HG03575 (cell line): ENCODE measurements at regions not wholly inside any gene's neighbourhood (a gene's known extent, or its start where the extent isn't known, plus 50 kb on each side); places are given as distances from the start of the nearest gene placed in this dataset.
A peak's percentile ranks its signal among the peaks of the same experiment; 100 is the strongest.

Experiments
- ATAC-seq: cut with Tn5 transposase; IDR thresholded peaks from one replicate; pipeline ENCODE4 v1.9.1; 2021; ENCODE audit not compliant: unreplicated experiment, insufficient number of reproducible peaks, low FRiP score; ENCODE audit errors: extremely low read depth

DNA sequence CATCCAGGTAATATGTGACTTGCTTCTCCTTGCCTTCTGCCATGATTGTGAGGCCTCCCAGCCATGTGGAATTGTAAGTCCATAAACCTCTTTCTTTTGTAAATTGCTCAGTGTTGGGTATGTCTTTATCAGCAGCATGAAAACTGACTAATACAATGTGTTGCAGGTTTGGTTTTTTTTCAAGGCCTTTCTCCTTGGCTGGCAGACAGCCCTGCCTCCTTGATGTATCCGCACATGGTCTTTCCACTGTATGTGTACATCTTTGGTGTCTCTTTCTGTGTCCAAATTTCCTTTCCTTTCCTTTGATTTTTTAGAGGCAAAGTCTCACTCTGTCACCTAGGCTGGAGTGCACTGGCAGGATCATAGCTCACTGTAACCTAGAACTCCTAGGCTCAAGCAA is 260.1 kb downstream of the TUSC7 start:
- ATAC-seq = no peak

DNA sequence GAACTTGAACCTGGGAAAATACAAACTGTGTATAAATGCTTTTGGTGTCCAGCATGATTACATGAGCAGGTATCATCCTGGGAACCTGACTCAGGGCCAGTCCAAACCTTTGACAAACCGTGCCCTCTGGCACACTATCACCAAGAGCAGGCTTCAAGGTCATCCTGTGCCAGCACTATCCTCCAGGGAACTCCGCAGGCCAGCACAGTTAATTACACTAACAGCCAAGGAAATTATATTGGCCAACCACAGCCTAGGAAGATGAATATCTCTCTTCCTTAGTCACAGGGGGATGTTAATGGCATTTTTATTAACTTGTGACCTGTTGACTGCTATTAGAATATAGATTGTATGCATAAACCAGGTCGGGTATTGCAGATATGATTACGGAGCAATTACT is 262.0 kb downstream of the TUSC7 start:
- ATAC-seq = no peak

DNA sequence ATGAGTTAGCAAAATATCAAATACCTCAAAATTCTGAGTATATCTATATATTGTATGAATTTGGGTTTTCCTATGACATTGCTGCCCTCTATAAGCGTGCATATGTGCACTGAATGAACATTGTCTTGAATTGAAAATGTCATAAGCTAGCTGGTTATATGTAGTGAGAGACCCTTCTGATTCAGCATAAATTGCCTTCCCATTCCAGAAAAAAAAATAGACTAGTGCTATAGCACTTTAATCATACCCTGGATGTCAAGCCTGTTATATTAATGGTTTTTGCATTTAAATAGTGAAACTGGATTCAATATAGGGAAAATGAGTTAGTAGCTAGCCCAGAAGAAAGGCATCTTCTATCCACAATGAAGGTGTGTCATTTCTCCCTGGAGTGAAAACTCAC is 265.1 kb downstream of the TUSC7 start:
- no peak for ATAC-seq

DNA sequence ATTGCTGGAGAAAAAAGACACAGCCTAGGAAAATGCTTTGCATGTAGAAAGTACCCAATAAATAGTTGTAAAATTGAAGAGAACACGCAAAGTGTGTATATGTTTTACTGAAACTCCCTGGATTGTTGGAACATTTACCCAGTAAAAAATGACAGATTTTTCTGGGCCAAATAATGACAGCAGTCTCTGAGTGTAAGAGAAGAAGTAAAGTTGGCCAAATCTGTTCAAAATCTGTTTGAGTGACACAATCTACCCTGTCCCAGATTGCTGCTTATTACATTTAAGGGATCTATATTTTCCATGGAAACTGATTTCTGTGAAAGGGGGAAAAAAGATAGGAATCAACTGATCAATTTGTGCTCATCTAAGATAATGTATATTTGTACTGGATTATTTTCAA is 267.9 kb downstream of the TUSC7 start:
- ATAC-seq = no peak

DNA sequence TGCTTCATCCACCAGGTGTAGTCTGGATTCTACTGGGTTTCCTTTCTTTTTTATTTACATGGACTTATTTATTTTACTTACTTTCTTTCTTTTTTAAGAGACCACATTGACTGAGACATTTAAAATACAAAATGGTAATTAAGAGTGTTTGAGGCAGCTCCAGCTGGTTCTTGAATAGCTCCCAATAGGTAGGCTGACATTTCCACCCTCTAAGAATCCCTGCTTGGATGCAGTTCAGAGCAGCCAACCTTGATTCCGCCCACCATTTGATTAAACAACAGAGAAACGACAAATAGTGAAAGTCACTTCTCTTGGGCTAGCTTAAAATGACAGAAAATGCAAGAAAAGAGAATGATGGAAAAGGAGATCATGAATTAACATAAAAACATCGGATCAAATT is 270.5 kb downstream of the TUSC7 start:
- ATAC-seq = no peak

DNA sequence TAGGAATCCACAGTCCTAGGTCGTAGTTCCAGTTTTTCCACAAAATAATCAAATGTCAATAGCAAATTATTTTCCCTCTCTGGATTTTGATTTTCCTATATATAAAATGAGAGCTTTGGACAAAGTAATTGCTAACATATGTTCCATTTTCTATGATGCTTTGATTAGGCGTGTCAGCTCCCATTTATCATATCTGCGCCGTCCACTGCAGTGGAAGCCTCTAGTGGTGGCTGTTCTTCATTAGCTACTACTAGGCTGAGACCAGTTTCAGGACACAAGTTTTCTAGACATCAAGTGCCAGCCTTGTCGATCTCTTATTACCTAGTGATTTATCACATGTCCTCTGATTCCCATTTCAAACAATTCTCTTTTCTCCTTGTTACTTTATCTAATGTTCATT is 271.5 kb downstream of the TUSC7 start:
- ATAC-seq = no peak

DNA sequence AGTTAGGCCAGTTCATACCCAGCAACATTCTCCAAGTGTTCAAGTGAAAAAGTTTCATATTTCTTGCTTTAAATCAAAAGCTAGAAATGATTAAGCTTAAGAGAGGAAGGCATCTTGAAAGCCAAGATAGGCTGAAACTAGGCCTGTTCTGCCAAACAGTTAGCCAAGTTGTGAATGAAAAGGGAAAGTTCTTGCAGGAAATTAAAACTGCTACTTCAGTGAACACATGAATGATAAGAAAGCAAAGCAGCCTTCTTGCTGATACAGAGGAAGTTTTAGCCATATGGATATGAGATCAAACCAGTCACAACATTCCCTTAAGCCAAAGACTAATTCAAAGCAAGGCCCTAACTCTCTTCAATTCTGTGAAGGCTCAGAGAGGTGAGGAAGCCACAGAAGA is 274.7 kb downstream of the TUSC7 start:
- no peak for ATAC-seq

DNA sequence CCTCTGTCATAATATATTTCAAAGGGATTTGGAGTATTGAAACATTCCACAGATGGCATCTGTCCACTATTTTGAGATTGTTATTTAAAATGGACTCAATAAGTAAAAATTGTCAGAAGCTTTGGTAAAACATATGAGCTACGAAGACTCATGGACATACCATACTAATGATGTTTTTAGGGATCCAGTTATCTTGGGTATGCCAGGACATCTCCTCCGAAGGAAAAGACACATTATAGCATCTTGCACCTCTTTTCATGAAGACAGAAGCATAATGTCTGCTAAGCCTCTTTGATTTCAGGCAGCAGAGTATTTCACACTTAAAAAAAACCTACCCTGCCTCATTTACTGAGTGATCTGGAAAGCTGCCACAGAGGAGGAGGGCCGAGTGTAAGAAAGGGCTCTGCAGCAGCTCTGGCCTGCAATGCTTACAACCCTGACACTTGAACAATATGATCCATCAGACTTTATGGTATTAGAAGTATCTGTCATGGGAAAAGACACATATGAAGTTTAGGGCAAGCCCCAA is 284.8 kb downstream of the TUSC7 start:
- ATAC-seq = no peak

DNA sequence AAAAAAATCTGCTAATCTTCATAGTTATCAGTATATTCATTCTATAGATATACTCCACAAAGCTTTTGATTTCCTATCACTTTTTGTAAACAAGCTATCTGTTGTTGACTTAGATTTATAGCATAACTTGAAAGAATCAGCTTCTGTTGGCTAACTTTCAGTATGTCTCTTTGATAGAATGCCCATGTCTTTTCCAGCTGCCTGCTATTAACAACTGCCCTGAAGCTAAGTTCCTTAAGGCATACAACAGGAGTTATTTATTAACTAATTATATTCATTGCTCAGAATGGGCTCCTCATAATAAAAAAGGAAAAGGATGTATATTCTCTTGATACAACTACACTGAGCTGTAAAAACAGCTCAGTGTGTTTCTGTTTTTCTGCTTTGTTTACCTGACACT is 293.9 kb downstream of the TUSC7 start:
- no peak for ATAC-seq

DNA sequence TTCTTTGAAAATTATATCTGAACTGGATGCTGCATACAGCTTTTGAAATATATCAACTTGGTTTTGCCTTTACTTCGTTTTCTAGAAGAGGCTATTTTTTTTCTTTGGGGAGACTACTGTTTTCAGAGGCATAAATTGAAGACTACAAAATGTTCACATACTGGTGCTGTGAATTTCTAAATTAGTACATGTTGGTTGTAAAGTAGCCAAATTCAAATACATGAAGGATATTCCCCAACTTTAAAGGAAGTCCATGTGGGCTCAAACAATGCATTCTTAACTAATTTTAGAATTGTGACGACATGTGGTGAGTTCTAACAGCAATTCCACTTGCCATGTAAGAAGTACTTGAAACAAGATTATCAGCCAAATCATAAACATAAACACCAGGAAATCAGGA is 295.7 kb downstream of the TUSC7 start:
- ATAC-seq = no peak

DNA sequence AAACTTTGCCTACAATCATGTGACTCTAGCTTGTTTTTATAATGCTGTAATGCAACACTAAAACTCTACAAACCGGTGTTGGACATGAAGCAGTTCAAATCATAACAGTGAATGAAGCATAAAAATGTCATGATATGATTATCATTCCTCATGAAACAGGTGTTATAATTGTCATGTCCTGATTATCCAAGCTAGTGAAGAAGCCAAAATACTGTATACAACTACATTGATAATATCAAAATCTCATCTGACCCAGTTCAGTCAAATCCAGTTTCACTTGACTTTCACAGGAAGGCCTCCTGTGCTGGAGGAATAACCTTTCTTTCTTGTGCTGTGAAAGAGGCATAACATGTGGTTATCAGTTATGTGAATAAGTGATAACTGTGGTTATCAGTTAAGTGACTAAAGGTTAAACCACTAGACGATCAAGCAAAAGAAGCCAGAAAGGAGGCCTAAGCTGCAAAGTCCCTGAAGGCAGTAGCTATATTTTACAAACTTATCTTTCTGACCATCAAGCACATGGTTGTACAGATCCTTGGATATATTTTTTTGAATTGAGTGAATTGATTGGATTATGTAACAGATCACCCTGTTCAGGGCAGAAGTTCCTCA is 296.4 kb downstream of the TUSC7 start:
- ATAC-seq = no peak

DNA sequence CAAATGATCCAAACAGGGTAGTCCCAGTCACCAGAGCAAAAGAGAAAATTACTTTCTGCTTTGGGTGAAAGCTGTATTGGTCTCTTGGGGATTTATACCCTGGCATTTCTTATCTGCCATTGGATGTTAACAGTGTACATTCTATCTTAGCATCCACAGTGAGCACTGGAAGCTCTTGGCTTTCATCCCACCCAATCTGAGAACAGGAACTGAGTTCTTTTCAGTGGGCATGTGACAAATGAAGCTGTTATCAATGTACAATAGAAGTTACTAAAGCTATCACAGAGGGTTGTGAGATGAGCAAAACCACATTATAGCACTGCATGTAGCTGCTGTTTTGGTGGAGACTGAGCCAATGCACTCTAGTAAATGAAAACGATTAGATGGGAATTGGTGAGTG is 300.7 kb downstream of the TUSC7 start:
- no peak for ATAC-seq

DNA sequence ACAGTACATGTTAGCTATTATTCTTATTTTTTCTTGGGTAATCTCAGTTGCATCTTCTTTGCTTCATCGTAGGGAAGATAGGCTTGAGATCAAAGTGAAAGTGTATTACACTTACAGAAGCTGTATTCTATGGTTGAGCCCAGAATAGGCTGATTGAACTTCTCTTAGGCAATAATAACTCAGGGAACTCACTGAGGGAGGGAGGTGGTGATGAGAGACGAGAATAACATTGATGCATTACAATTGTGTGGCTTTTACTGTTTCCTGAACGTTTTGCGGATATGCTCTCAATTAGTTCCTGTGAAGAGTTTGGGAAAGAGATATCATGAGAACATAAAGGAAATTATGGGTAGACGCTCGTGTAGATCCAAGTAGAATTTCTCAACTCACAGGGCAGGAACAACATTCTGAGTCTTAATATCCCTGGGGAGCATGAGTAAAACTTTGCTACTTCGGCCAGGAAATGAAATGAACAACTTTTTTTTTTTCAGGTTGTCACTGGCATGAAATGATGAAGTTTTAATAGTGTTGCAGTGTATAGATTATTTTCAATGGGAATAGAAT is 302.2 kb downstream of the TUSC7 start:
- ATAC-seq = no peak

DNA sequence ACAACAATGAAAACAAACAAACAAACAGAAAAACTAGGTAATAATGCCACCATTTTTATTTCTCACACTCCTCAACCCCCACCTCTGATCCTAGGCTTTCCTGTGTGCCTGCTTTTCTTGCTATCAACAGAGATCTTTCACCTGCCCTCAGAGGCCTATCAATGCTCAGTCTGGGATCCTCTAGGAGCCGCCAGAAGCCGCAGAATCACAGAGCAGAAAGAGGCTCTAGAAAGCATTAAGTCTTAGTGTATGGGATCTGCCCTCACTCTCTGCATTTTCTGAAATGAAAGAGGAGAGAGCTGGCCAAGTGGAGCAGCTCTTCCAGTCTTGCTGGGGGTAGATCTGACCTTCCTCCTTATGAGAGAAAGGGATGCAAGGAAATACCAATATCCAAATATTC is 306.8 kb downstream of the TUSC7 start:
- ATAC-seq = no peak

DNA sequence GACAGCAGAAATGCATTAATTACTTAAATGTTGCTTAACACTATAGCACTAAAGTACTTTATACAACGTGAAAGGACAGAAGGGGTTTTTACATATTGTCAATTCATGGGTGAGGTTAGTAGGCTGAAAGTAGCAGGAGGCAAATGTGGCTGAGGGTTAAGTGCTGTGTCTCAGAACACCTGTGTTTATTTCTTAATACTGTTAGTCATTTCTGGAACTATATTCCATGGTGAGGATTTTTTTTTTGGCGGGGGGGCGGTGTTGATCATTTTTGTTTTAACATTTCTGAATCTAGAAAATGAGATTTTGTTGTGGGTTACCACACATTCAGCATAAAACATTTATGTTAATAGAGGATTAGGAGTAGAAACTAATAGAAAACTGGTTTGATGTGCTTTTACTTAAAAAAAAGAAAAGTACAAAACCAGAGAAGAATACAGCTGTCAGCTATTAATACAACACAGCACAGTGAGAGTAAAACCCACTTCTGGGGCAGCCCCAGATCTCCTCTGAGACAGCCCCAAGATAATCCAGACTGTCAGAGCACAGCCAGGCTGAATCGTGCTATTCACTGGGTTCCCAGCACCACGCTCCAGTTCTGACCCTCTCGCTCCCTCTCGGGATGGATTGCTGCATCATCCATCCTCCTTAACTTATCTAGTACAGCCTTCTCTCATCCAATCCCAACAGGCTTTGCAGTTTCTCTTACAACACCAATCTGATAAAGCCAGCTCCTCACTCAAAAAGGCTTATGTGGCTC is 307.7 kb downstream of the TUSC7 start:
- ATAC-seq = peak; percentile 60

DNA sequence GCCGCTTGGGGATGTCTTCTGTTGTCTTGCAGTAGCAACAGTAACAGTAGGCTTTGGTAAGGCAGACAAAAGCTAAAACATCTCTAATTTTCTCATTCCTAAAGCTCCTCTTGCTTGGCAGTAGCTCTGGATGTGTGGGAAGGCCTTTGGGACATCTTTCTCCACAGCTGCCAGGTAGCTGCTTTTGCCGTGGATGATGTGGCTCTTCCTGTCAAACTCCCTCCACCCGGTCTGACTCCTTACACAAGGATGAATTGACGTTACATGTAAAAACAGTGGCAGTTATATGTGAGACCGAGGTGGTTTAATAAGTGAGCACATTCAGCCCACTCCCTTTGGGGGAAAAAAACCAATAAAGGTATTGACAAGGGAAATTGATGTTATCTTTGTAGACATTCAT is 309.1 kb downstream of the TUSC7 start:
- no peak for ATAC-seq

DNA sequence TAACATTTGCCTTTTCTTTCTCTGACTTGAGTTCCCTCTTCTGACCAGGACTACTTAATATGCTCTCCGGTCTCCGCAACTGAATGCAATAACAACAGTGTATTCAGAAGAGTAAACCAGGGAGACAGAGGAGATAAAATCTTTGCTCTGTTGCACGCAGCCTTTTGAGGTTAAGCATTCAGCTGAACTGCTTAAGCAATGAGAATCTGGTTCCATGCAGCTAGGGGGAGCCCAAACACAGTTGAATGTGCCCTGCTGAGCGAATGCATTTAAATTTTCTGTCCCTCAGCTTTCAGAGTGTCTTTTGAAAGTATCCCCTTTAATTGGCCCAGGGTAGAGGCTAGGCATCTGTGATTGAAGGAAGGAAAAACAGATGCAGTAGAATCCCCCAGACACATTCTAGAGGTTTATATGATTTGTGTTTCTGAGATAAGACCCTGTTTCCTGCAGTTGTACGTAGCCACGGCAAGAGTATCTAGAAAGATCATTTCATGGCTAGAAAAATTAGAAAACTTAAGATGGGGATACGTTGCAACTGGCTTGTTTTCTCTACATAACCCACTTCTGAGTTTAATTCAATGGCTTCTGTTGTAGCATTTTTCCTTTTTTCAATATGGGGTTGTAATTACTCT is 309.6 kb downstream of the TUSC7 start:
- no peak for ATAC-seq

DNA sequence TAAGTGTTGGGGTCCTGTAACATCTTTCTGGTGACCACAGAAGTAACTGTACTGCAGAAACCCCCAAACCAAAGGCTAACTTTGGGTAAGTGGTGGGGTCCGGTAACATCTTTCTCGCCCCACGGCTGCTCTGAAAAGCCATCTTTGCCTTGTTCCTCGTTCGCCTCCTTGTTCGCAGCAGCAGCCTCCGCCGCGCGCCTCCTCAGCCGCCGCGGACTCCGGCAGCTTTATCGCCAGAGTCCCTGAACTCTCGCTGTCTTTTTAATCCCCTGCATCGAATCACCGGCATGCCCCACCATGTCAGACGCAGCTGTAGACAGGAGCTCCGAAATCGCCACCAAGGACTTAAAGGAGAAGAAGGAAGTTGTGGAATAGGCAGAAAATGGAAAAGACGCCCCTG is 316.8 kb downstream of the TUSC7 start:
- ATAC-seq = no peak

DNA sequence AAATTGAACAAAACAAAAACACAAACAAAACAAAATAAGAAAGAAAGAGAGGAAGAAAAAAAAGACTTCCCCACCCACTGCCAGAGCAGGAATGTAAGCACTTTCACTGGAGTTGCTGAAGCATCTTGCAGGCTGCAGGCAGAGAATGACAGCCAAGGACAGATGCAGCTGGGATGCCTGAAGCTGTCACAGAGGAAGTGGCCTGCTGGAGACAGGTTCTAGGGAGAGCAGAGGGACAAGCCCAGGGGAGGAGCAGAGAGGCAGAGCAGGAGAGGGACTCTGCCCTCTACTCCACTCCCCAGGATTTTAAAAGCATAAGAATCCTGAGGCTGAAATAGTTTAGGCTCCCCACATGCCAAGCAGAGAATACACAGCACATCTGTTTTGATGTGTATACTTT is 326.2 kb downstream of the TUSC7 start:
- no peak for ATAC-seq

DNA sequence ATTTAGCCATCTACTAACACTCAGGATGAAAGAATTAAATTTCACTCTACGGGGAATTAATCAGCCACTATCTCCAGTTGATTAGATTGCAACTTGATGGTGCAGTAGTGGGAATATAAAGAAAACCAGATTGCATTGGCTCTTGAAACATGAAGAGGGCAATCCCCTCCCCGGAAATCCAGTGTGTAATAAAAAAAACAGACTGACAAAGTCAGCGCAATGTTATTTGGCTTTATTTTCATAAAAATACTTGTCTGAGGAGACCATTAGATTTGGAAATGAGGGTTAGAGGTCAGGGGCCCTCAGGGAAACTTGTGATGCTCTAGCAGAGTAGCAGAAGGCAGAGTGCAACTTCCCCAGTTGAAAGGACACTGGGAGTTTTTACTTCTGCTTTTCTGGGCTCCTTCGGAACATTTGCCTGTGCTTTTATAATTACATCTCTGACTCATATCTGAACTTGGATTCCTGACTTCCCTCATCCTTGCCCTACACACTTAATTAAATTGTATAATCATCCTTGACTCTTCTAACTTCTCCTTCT is 326.8 kb downstream of the TUSC7 start:
- no peak for ATAC-seq
